B cell (primary cell): ENCODE measurements at regions not wholly inside any gene's neighbourhood (a gene's known extent, or its start where the extent isn't known, plus 50 kb on each side); places are given as distances from the start of the nearest gene placed in this dataset.

Source experiments
- CTCF ChIP-seq: fragments of 200-600 bp; IDR thresholded peaks from one replicate; pipeline ENCODE4 v1.8.0; 2022; ENCODE audit warnings: antibody characterized with exemption, mild to moderate bottlenecking
- EZH2 ChIP-seq: IDR thresholded peaks from 2 replicates; pipeline ENCODE4 v1.6.1; 2012; ENCODE audit warnings: borderline replicate concordance, low read depth, mild to moderate bottlenecking, moderate library complexity, low read length; ENCODE audit not compliant: insufficient read depth, poor library complexity, severe bottlenecking

GRCh38 chr11:123344790-123345357 lies 85.2 kb upstream of the GRAMD1B start:
- TF ChIP-seq CTCF (no peak), EZH2 (no peak)
